ENCODE measurements at regions not wholly inside any gene's neighbourhood (a gene's known extent, or its start where the extent isn't known, plus 50 kb on each side); places are given as distances from the start of the nearest gene placed in this dataset.

DNA sequence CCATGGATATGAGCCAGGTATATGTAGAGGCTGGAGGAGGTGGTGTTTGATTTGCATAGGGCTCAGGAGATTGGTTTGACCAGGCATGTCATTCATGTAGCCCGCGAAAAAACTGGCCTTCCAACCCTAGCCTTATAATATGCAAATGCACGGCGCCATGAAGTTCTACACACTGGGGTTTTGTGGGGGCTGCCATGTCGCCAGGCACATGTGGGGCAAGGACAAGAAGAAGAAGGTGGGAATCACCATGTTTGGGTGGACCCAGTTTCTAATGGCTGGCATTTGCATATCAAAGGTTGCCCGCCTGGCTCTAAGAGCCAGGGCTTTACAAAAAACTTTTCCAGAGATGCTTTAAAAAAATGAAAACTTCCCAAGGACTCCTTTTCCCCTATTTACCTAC is 1251.0 kb downstream of the PCDH18 start:
- TF ChIP-seq, protein P1, sequence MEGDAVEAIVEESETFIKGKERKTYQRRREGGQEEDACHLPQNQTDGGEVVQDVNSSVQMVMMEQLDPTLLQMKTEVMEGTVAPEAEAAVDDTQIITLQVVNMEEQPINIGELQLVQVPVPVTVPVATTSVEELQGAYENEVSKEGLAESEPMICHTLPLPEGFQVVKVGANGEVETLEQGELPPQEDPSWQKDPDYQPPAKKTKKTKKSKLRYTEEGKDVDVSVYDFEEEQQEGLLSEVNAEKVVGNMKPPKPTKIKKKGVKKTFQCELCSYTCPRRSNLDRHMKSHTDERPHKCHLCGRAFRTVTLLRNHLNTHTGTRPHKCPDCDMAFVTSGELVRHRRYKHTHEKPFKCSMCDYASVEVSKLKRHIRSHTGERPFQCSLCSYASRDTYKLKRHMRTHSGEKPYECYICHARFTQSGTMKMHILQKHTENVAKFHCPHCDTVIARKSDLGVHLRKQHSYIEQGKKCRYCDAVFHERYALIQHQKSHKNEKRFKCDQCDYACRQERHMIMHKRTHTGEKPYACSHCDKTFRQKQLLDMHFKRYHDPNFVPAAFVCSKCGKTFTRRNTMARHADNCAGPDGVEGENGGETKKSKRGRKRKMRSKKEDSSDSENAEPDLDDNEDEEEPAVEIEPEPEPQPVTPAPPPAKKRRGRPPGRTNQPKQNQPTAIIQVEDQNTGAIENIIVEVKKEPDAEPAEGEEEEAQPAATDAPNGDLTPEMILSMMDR (IDR thresholded peaks at IDR 0.05): no peak
- no peak for TF ChIP-seq EZH2 (IDR thresholded peaks at IDR 0.05; ENCODE audit: borderline replicate concordance, insufficient read depth, low read depth, low read length, poor library complexity, severe bottlenecking)
